ENCODE measurements at regions not wholly inside any gene's neighbourhood (a gene's known extent, or its start where the extent isn't known, plus 50 kb on each side); places are given as distances from the start of the nearest gene placed in this dataset.
"Not testable (repeated sequence)": the region's sequence is repeated elsewhere in the genome, so short reads cannot be mapped to it uniquely, and the experiment has no call there.

- DNase-seq, result not testable (repeated sequence)
Observed at GRCh38 chr2:181737302-181737701, 57.0 kb upstream of the NEUROD1 start.

GRCh38 chr2:181738074-181738473 lies 57.8 kb upstream of the NEUROD1 start:
- DNase-seq, result no peak

- no peak for DNase-seq
Observed at GRCh38 chr2:181738563-181738962, 58.2 kb upstream of the NEUROD1 start.

GRCh38 chr2:181741756-181742155 lies 61.4 kb upstream of the NEUROD1 start:
- DNase-seq, result peak; percentile 29

GRCh38 chr2:181742361-181742760 lies 62.0 kb upstream of the NEUROD1 start:
- no peak for DNase-seq

- peak; percentile 65 for DNase-seq
Observed at GRCh38 chr2:181742922-181743722, 62.8 kb upstream of the NEUROD1 start.

- DNase-seq, result no peak
Observed at GRCh38 chr2:181743723-181744031, 63.4 kb upstream of the NEUROD1 start.

- no peak for DNase-seq
Observed at GRCh38 chr2:181745796-181746540, 65.7 kb upstream of the NEUROD1 start.

- DNase-seq, result no peak
Observed at GRCh38 chr2:181746844-181747243, 66.5 kb upstream of the NEUROD1 start.

GRCh38 chr2:181750305-181750704 lies 70.0 kb upstream of the NEUROD1 start:
- no peak for DNase-seq

GRCh38 chr2:181751266-181752030 lies 71.1 kb upstream of the NEUROD1 start:
- no peak for DNase-seq

GRCh38 chr2:181752301-181752700 lies 72.0 kb upstream of the NEUROD1 start:
- peak; percentile 21 for DNase-seq

GRCh38 chr2:181753686-181754085 lies 73.4 kb upstream of the NEUROD1 start:
- DNase-seq, result no peak

- DNase-seq, result no peak
Observed at GRCh38 chr2:181754105-181754504, 73.8 kb upstream of the NEUROD1 start.

- DNase-seq, result no peak
Observed at GRCh38 chr2:181755181-181755580, 74.9 kb upstream of the NEUROD1 start.

GRCh38 chr2:181760521-181760920 lies 80.2 kb upstream of the NEUROD1 start:
- no peak for DNase-seq

- no peak for DNase-seq
Observed at GRCh38 chr2:181761175-181761574, 80.9 kb upstream of the NEUROD1 start.

GRCh38 chr2:181762000-181762399 lies 81.7 kb upstream of the NEUROD1 start:
- no peak for DNase-seq

GRCh38 chr2:181762848-181763247 lies 82.5 kb upstream of the NEUROD1 start:
- no peak for DNase-seq

- no peak for DNase-seq
Observed at GRCh38 chr2:181763423-181763822, 83.1 kb upstream of the NEUROD1 start.

GRCh38 chr2:181764095-181764963 lies 84.0 kb upstream of the NEUROD1 start:
- DNase-seq, result no peak

- no peak for DNase-seq
Observed at GRCh38 chr2:181766129-181766528, 85.8 kb upstream of the NEUROD1 start.

- no peak for DNase-seq
Observed at GRCh38 chr2:181770150-181770549, 89.8 kb upstream of the NEUROD1 start.

Data from EL (cell line).